Pancreas (tissue), 10 donors: ENCODE measurements at regions not wholly inside any gene's neighbourhood (a gene's known extent, or its start where the extent isn't known, plus 50 kb on each side); places are given as distances from the start of the nearest gene placed in this dataset.

ENCODE experiments used
- ATAC-seq, 4 donors: fragments of 200-7000 bp; cut with Tn5 transposase; one replicate each; pipeline versions ENCODE4 v1.8.0 to v1.9.1; 2020; ENCODE audit warnings: mild to moderate bottlenecking in 4 of 4, moderate library complexity in 4 of 4
- DNase-seq, 6 donors: peaks; one replicate each; pipeline ENCODE4 v3.0.0-alpha.2; 2020
- FAIRE-seq: peaks from 2 replicates; lab custom pipeline; 2012; peaks lifted over from hg19 to GRCh38; lab: Jason Lieb, UNC
- H3K27ac ChIP-seq, 4 donors: fragments of 200-600 bp; sonication (generic); 1 replicate in 3 of 4; 2 replicates in 1 of 4; pipeline versions ENCODE4 v1.5.0 to v1.8.0; 2020
- H3K27me3 ChIP-seq, 4 donors: fragments of 200-600 bp; one replicate each; pipeline ENCODE4 v1.8.0; 2021
- H3K36me3 ChIP-seq, 3 donors: fragments of 200-600 bp; sonication (generic) in 1 of 3; one replicate each; pipeline versions ENCODE4 v1.5.0 to v1.8.0; 2020 to 2021
- H3K4me1 ChIP-seq, 3 donors: fragments of 200-600 bp; one replicate each; pipeline ENCODE4 v1.8.0; 2021
- H3K4me3 ChIP-seq, 4 donors: fragments of 200-600 bp; sonication (generic) in 2 of 4; one replicate each; pipeline versions ENCODE4 v1.5.0 to v1.8.0; 2020 to 2021
- H3K9me3 ChIP-seq, 4 donors: fragments of 200-600 bp; one replicate each; pipeline ENCODE4 v1.8.0; 2021
- WGBS, 2 donors: extraction: QIAGEN DNeasy Blood & Tissue Kit; methylation state at CpG; one replicate each; pipeline ENCODE4 v1.1.7; 2013; 5-methylcytosine and 5-hydroxymethylcytosine counted together
- intact Hi-C, 3 donors: fragments of 100-400 bp; cut with DNase I; formaldehyde crosslinking; loops; one replicate each; pipeline versions ENCODE4 v1.11.1 to v1.14.2; 2022
- TF ChIP-seq, protein P1 (sequence below), 4 donors: fragments of 200-600 bp; sonication (generic) in 3 of 4; IDR thresholded peaks; one replicate each; pipeline versions ENCODE4 v1.5.0 to v1.8.0; 2021; ENCODE audit warnings: antibody characterized with exemption in 4 of 4
- donor health status: healthy with polysubstance abuse.
- donor health status: DM: no; HTN: no; CAD: no; lungs with moderate emphysema.
- donor health status: DM: no; HTN: no; CAD: no.
- donor health status: control.
- donor health status: control.
- donor health status: Bipolar disorder and iron deficiency.
- donor health status: DM: yes; HTN: yes; CAD: no.
- donor health status: DM: no; HTN: no; CAD: no.
- donor health status: DM: no; HTN: no; CAD: no.
- donor health status: DM: yes; HTN: yes; CAD: no.

DNA sequence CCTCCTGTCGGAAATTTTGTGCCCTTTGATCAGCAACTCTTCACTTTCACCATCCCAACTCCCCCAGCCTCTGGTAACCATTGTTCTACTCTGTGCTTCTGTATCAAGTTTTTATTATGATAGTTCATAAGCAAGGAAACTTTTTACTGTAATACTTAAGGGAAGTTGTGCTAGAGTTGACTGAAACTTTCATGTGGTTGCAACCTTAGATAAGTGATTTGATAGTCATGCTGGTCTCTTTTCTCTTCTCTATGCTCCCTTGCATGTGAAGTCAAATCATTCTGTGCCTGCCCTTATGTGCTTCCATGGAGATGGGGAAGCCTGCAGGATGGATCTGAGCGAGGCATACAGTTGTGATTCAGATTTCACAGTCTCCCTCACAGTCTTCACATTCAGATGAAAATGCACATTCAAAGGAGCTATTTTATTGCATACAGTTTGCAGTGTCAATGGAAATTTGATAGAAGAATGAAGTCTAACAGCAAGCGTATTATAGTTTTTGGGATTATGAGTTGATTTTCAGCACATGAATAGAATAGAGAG lies 1428.3 kb upstream of the TENM3 start:
- Histone ChIP-seq H3K36me3 (no peaks in the 10 kb centered on the region), H3K27ac (no peak overlapping the region), H3K4me1 (no peaks in the 10 kb centered on the region), H3K27me3 (no peaks in the 10 kb centered on the region), H3K4me3 (no peak overlapping the region), H3K9me3 (no peaks in the 10 kb centered on the region)
- DNase-seq (no peak), FAIRE-seq (no peak), ATAC-seq (no peak)
- 57 to 72% methylated on average over 3 of the region's 3 CpGs for WGBS, 2 donors
- intact Hi-C loops: no loop called here
- TF ChIP-seq, protein P1, sequence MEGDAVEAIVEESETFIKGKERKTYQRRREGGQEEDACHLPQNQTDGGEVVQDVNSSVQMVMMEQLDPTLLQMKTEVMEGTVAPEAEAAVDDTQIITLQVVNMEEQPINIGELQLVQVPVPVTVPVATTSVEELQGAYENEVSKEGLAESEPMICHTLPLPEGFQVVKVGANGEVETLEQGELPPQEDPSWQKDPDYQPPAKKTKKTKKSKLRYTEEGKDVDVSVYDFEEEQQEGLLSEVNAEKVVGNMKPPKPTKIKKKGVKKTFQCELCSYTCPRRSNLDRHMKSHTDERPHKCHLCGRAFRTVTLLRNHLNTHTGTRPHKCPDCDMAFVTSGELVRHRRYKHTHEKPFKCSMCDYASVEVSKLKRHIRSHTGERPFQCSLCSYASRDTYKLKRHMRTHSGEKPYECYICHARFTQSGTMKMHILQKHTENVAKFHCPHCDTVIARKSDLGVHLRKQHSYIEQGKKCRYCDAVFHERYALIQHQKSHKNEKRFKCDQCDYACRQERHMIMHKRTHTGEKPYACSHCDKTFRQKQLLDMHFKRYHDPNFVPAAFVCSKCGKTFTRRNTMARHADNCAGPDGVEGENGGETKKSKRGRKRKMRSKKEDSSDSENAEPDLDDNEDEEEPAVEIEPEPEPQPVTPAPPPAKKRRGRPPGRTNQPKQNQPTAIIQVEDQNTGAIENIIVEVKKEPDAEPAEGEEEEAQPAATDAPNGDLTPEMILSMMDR (IDR thresholded peaks at IDR 0.05): no peak

- intact Hi-C loops: no loop called here
- 51 to 72% methylated on average over 6 of the region's 6 CpGs for WGBS, 2 donors
- no peak for ATAC-seq
Observed at GRCh38 chr4:180817529-180817928, 1425.7 kb upstream of the TENM3 start.

DNA sequence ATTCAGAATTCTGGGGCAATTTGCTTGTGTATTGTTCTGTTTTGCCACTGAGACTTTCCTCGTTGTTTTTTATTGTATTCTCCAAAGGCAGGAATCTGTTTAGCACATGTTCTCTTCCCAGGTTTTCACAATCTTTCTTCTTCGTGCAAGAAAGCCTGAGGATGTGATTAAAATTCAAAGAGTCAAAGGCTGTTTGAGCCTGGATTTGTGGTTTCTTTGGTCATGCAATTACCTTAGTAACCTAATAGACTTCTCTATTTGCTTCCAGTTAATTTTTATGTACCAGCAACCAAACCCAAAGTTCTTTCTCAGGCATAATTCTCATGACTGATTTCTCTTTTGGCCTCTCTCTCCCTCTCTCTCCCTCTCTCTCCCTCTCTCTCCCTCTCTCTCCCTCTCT lies 1420.1 kb upstream of the TENM3 start:
- H3K9me3 ChIP-seq: no peaks in the 10 kb centered on the region
- no peaks in the 10 kb centered on the region for H3K36me3 ChIP-seq
- ATAC-seq (no peak), FAIRE-seq (no peak), DNase-seq (no peak)
- no peak overlapping the region for H3K27ac ChIP-seq
- no peak overlapping the region for H3K4me3 ChIP-seq
- no peaks in the 10 kb centered on the region for H3K4me1 ChIP-seq
- H3K27me3 ChIP-seq: no peaks in the 10 kb centered on the region
- intact Hi-C loops: no loop called here
- TF ChIP-seq, protein P1 (IDR thresholded peaks at IDR 0.05): no peak
- 20 to 34% methylated on average over 2 of the region's 2 CpGs for WGBS, 2 donors

More at GRCh38 chr4:180817529-180817928, 1425.7 kb upstream of the TENM3 start:
- FAIRE-seq: no peak
- no peaks in the 10 kb centered on the region for H3K4me1 ChIP-seq
- H3K4me3 ChIP-seq: no peak overlapping the region
- no peaks in the 10 kb centered on the region for H3K27me3 ChIP-seq
- TF ChIP-seq, protein P1 (IDR thresholded peaks at IDR 0.05): no peak
- H3K27ac ChIP-seq: no peak overlapping the region
- no peaks in the 10 kb centered on the region for H3K36me3 ChIP-seq
- H3K9me3 ChIP-seq: no peaks in the 10 kb centered on the region
- DNase-seq: no peak

GRCh38 chr4:180827232-180828009 lies 1415.8 kb upstream of the TENM3 start:
- Histone ChIP-seq H3K9me3 (no peaks in the 10 kb centered on the region), H3K27ac (no peak overlapping the region), H3K4me1 (no peaks in the 10 kb centered on the region), H3K27me3 (no peaks in the 10 kb centered on the region), H3K36me3 (no peaks in the 10 kb centered on the region), H3K4me3 (no peak overlapping the region)
- TF ChIP-seq, protein P1 (IDR thresholded peaks at IDR 0.05): no peak
- 52 to 63% methylated on average over 7 of the region's 7 CpGs for WGBS, 2 donors
- DNase-seq (no peak), FAIRE-seq (no peak), ATAC-seq (peak in 3 of 4 donors; percentile 32 to 78 (median 46))
- intact Hi-C loops: no loop called here

DNA sequence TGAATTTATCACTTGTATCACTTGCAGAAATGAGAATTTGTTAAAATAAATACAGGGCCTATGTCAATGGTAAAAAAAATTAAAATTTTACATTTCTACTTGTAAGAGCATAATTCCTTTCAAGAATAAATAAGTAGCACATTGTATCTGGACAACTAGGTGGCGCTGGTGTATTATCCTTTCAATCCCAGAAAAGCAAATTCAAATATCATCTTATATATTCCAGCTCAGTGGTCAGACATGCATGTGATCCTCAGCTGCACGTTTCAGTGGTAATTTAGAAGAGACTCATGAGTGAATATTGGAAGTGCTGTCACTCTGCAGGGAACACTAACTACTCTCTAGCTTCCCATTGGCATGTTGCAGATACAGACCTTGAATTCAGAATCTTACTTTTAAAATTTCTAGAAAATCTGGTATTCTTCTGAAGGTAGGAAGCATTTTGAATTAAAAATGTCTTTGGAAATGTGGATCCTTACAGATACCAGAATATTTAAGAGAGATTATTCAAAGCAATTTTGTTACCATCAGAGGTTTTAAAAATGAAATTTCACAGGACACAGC lies 1414.7 kb upstream of the TENM3 start:
- FAIRE-seq (no peak), DNase-seq (no peak), ATAC-seq (peak in 2 of 4 donors; percentile 36 to 73)

More for the DNA sequence above, 1414.7 kb upstream of the TENM3 start:
- intact Hi-C loops: no loop called here
- Histone ChIP-seq H3K4me3 (no peak overlapping the region), H3K4me1 (no peaks in the 10 kb centered on the region), H3K9me3 (no peaks in the 10 kb centered on the region), H3K27ac (no peak overlapping the region), H3K36me3 (no peaks in the 10 kb centered on the region), H3K27me3 (no peaks in the 10 kb centered on the region)
- WGBS, 2 donors: 4 to 5% methylated on average over 2 of the region's 2 CpGs
- TF ChIP-seq, protein P1 (IDR thresholded peaks at IDR 0.05): peak in 2 of 4 donors; percentile 11 to 18
